Astrocyte (in vitro differentiated cells and primary cell): ENCODE measurements at regions not wholly inside any gene's neighbourhood (a gene's known extent, or its start where the extent isn't known, plus 50 kb on each side); places are given as distances from the start of the nearest gene placed in this dataset.

Experiments
- DNase-seq: peaks from one replicate; pipeline ENCODE4 v3.0.0-alpha.2; 2010; ENCODE audit warnings: low read depth
- FAIRE-seq: peaks from 2 replicates; lab custom pipeline; 2011; peaks lifted over from hg19 to GRCh38; lab: Jason Lieb, UNC
- H2AFZ ChIP-seq: 2 replicates; pipeline ENCODE4 v1.6.0; 2012; ENCODE audit warnings: low read depth, low read length, inconsistent platforms
- H3K27ac ChIP-seq: 2 replicates; pipeline ENCODE4 v1.5.1; 2011; ENCODE audit warnings: low read depth, low read length, inconsistent platforms
- H3K27me3 ChIP-seq: 2 replicates; pipeline ENCODE4 v1.6.0; 2011; ENCODE audit warnings: low read length, inconsistent platforms; ENCODE audit not compliant: insufficient read depth
- H3K36me3 ChIP-seq: 2 replicates; pipeline ENCODE4 v1.5.1; 2011; ENCODE audit warnings: low read length, inconsistent platforms; ENCODE audit not compliant: insufficient read depth
- H3K4me1 ChIP-seq: 2 replicates; pipeline ENCODE4 v1.5.1; 2011; ENCODE audit warnings: low read length, inconsistent platforms; ENCODE audit not compliant: insufficient read depth
- H3K4me2 ChIP-seq: 2 replicates; pipeline ENCODE4 v1.6.0; 2012; ENCODE audit warnings: low read length, inconsistent platforms
- H3K4me3 ChIP-seq: 2 replicates; pipeline ENCODE4 v1.5.1; 2011; ENCODE audit warnings: low read depth, mild to moderate bottlenecking, low read length, inconsistent platforms; ENCODE audit not compliant: insufficient read depth
- H3K79me2 ChIP-seq: 2 replicates; pipeline ENCODE4 v1.6.0; 2012; ENCODE audit warnings: mild to moderate bottlenecking, low read length, inconsistent platforms; ENCODE audit not compliant: insufficient read depth
- H3K9ac ChIP-seq: 2 replicates; pipeline ENCODE4 v1.6.0; 2012; ENCODE audit warnings: mild to moderate bottlenecking, low read length, inconsistent platforms
- H3K9me3 ChIP-seq: 2 replicates; pipeline ENCODE4 v1.5.1; 2012; ENCODE audit warnings: low read depth, mild to moderate bottlenecking, low read length, inconsistent platforms; ENCODE audit not compliant: insufficient read depth
- H4K20me1 ChIP-seq: 2 replicates; pipeline ENCODE4 v1.6.0; 2012; ENCODE audit warnings: low read length, inconsistent platforms; ENCODE audit not compliant: insufficient read depth
- H3K27ac Mint-ChIP-seq: one replicate; pipeline ENCODE4 v1.8.0; 2021; ENCODE audit warnings: mild to moderate bottlenecking, mixed read lengths; ENCODE audit not compliant: unreplicated experiment
- H3K27me3 Mint-ChIP-seq: one replicate; pipeline ENCODE4 v1.8.0; 2021; ENCODE audit warnings: low read depth, mixed read lengths; ENCODE audit not compliant: unreplicated experiment
- H3K36me3 Mint-ChIP-seq: one replicate; pipeline ENCODE4 v1.8.0; 2021; ENCODE audit warnings: low read depth, mixed read lengths; ENCODE audit not compliant: unreplicated experiment
- H3K4me1 Mint-ChIP-seq: one replicate; pipeline ENCODE4 v1.8.0; 2021; ENCODE audit warnings: low read depth, mixed read lengths; ENCODE audit not compliant: unreplicated experiment
- H3K4me3 Mint-ChIP-seq: one replicate; pipeline ENCODE4 v1.8.0; 2021; ENCODE audit warnings: mild to moderate bottlenecking, moderate library complexity, mixed read lengths; ENCODE audit not compliant: unreplicated experiment
- H3K9me3 Mint-ChIP-seq: one replicate; pipeline ENCODE4 v1.8.0; 2021; ENCODE audit warnings: mild to moderate bottlenecking, mixed read lengths; ENCODE audit not compliant: unreplicated experiment
- EZH2 ChIP-seq: IDR thresholded peaks from 2 replicates; pipeline ENCODE4 v1.6.1; 2012; ENCODE audit warnings: mild to moderate bottlenecking, low read length, inconsistent platforms; ENCODE audit not compliant: insufficient read depth
- TF ChIP-seq, protein P1 (sequence below): IDR thresholded peaks from 2 replicates; pipeline ENCODE4 v1.5.1; 2011; ENCODE audit warnings: low read depth, mild to moderate bottlenecking, inconsistent platforms, low read length, moderate library complexity; ENCODE audit not compliant: insufficient read depth

DNA sequence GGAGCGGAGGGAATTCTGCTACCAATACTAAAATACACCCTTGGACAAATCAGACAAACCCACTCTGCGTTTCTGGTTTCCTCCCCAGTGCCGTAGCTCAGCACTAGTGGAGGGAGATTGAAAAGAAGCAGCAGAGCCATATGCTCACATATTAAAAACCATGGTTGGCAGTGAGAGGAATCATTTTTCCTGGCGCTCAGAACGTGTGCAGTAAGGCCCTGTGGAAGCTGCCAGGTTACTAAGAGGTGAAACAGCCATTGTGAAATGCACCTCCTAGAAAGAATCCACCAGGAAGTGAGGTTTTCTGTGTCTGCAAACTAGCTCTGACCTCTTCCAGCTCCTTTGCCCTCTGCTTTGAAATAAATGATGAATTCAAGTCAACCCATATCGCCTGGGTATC is 177.2 kb downstream of the ERCC6L2 start:
- Mint-ChIP-seq H3K36me3 (peaks cover 6% of the 10 kb centered on the region), H3K27me3 (peaks cover 6% of the 10 kb centered on the region), H3K4me1 (peaks cover 18% of the 10 kb centered on the region), H3K27ac (no peak overlapping the region), H3K9me3 (peaks cover 13% of the 10 kb centered on the region), H3K4me3 (no peak overlapping the region)
- DNase-seq, result no peak
- Histone ChIP-seq H3K36me3 (no peaks in the 10 kb centered on the region), H3K4me3 (no peak overlapping the region), H3K4me1 (peaks cover 3% of the 10 kb centered on the region), H3K27me3 (peaks cover 13% of the 10 kb centered on the region), H3K27ac (no peak overlapping the region), H3K9me3 (peaks cover 2% of the 10 kb centered on the region), H3K79me2 (no peaks in the 10 kb centered on the region), H3K9ac (no peak overlapping the region), H2AFZ (no peak overlapping the region), H3K4me2 (no peak overlapping the region), H4K20me1 (no peaks in the 10 kb centered on the region)
- FAIRE-seq, result no peak
- TF ChIP-seq EZH2, result no peak
- TF ChIP-seq, protein P1, sequence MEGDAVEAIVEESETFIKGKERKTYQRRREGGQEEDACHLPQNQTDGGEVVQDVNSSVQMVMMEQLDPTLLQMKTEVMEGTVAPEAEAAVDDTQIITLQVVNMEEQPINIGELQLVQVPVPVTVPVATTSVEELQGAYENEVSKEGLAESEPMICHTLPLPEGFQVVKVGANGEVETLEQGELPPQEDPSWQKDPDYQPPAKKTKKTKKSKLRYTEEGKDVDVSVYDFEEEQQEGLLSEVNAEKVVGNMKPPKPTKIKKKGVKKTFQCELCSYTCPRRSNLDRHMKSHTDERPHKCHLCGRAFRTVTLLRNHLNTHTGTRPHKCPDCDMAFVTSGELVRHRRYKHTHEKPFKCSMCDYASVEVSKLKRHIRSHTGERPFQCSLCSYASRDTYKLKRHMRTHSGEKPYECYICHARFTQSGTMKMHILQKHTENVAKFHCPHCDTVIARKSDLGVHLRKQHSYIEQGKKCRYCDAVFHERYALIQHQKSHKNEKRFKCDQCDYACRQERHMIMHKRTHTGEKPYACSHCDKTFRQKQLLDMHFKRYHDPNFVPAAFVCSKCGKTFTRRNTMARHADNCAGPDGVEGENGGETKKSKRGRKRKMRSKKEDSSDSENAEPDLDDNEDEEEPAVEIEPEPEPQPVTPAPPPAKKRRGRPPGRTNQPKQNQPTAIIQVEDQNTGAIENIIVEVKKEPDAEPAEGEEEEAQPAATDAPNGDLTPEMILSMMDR, result no peak

DNA sequence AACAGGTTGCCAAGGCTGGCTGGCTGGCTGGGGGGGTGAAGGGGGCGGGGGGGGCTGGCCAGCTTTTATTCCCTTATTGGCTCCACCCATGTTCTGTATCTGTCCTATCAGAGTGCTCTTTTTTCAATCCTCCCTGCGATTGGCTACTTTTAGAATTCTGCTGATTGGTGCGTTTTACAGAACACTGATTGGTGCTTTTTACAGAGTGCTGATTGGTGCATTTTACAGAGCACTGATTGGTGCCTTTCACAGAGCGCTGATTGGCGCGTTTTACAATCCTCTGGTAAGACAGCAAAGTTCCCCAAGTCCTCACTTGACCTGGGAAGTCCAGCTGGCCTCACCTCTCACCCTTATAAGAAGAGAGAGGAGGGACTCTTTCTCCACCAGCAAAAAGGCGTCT is 175.9 kb downstream of the ERCC6L2 start:
- Histone ChIP-seq H3K9me3 (peaks cover 2% of the 10 kb centered on the region), H4K20me1 (no peaks in the 10 kb centered on the region), H3K4me3 (no peak overlapping the region), H3K27me3 (peaks cover 20% of the 10 kb centered on the region), H3K4me1 (peaks cover 3% of the 10 kb centered on the region), H3K9ac (no peak overlapping the region), H3K79me2 (no peaks in the 10 kb centered on the region), H3K4me2 (no peak overlapping the region), H2AFZ (no peak overlapping the region), H3K27ac (no peak overlapping the region), H3K36me3 (no peaks in the 10 kb centered on the region)
- Mint-ChIP-seq H3K27ac (no peak overlapping the region), H3K4me1 (peaks cover 19% of the 10 kb centered on the region), H3K36me3 (peaks cover 6% of the 10 kb centered on the region), H3K4me3 (no peak overlapping the region), H3K27me3 (peaks cover 15% of the 10 kb centered on the region), H3K9me3 (peaks cover 14% of the 10 kb centered on the region)
- TF ChIP-seq, protein P1, result no peak
- no peak for TF ChIP-seq EZH2
- FAIRE-seq (no peak), DNase-seq (no peak)

DNA sequence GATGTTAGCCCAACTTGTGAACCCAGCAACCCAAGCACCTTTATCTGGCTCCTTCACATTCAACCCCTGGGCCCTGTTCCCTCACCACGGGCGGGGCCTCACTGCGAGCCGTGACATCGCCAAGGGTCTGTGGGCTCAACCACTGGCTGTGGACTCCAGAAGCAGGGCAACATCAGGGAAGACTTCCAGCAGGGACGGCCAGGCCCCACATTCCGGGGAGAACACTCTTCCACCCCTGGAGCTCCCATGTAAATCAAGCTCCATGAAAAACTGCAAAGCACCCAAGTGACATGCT is 175.3 kb downstream of the ERCC6L2 start:
- Histone ChIP-seq H2AFZ (no peak overlapping the region), H4K20me1 (no peaks in the 10 kb centered on the region), H3K4me2 (no peak overlapping the region), H3K27me3 (peaks cover 20% of the 10 kb centered on the region), H3K79me2 (no peaks in the 10 kb centered on the region), H3K27ac (no peak overlapping the region), H3K9me3 (peaks cover 2% of the 10 kb centered on the region), H3K36me3 (no peaks in the 10 kb centered on the region), H3K4me3 (no peak overlapping the region), H3K4me1 (peaks cover 3% of the 10 kb centered on the region), H3K9ac (no peak overlapping the region)
- DNase-seq, result no peak
- Mint-ChIP-seq H3K9me3 (peaks cover 16% of the 10 kb centered on the region), H3K36me3 (peaks cover 6% of the 10 kb centered on the region), H3K4me3 (no peak overlapping the region), H3K4me1 (peaks cover 19% of the 10 kb centered on the region), H3K27me3 (peaks cover 21% of the 10 kb centered on the region), H3K27ac (no peak overlapping the region)
- no peak for TF ChIP-seq EZH2
- TF ChIP-seq, protein P1, result no peak
- no peak for FAIRE-seq
